ENCODE measurements at regions not wholly inside any gene's neighbourhood (a gene's known extent, or its start where the extent isn't known, plus 50 kb on each side); places are given as distances from the start of the nearest gene placed in this dataset.

- no peak for TF ChIP-seq CTCF (IDR thresholded peaks at IDR 0.05)
- no peak for DNase-seq (ENCODE audit: low spot score)
- ATAC-seq (ENCODE audit: low FRiP score): no peak
Measured at GRCh38 chr17:14947671-14948070, 317.5 kb downstream of the PMP22 start.

- DNase-seq (ENCODE audit: low spot score) (no peak), ATAC-seq (ENCODE audit: low FRiP score) (no peak)
- no peak for TF ChIP-seq CTCF (IDR thresholded peaks at IDR 0.05)
Measured at GRCh38 chr17:14946481-14946880, 318.6 kb downstream of the PMP22 start.

GRCh38 chr17:14942526-14943190 is 322.5 kb downstream of the PMP22 start:
- DNase-seq (ENCODE audit: low spot score) (no peak), ATAC-seq (ENCODE audit: low FRiP score) (no peak)
- no peak for TF ChIP-seq CTCF (IDR thresholded peaks at IDR 0.05)

- ATAC-seq (ENCODE audit: low FRiP score) (no peak), DNase-seq (ENCODE audit: low spot score) (no peak)
- no peak for TF ChIP-seq CTCF (IDR thresholded peaks at IDR 0.05)
Measured at GRCh38 chr17:14940938-14941265, 324.2 kb downstream of the PMP22 start.

GRCh38 chr17:14940108-14940937 is 324.8 kb downstream of the PMP22 start:
- ATAC-seq (ENCODE audit: low FRiP score) (no peak), DNase-seq (ENCODE audit: low spot score) (no peak)
- no peak for TF ChIP-seq CTCF (IDR thresholded peaks at IDR 0.05)

GRCh38 chr17:14935845-14936485 is 329.2 kb downstream of the PMP22 start:
- no peak for ATAC-seq (ENCODE audit: low FRiP score)
- TF ChIP-seq CTCF (IDR thresholded peaks at IDR 0.05): no peak
- DNase-seq (ENCODE audit: low spot score): no peak

Data from omental fat pad (tissue), 3 donors.